HEK293T (cell line): ENCODE measurements at regions not wholly inside any gene's neighbourhood (a gene's known extent, or its start where the extent isn't known, plus 50 kb on each side); places are given as distances from the start of the nearest gene placed in this dataset.

Source experiments
- CTBP1 ChIP-seq: fragments of 450-650 bp; IDR thresholded peaks from 2 replicates; pipeline ENCODE4 v1.6.1; 2016; ENCODE audit warnings: borderline replicate concordance
- ELF4 ChIP-seq: fragments of 450-650 bp; IDR thresholded peaks from 2 replicates; pipeline ENCODE4 v1.6.1; 2017; ENCODE audit warnings: antibody characterized with exemption
- FOXA1 ChIP-seq: fragments of 450-650 bp; IDR thresholded peaks from 2 replicates; pipeline ENCODE4 v1.6.1; 2016; ENCODE audit warnings: mild to moderate bottlenecking
- FOXM1 ChIP-seq: fragments of 450-650 bp; IDR thresholded peaks from 2 replicates; pipeline ENCODE4 v1.6.1; 2017; ENCODE audit warnings: mild to moderate bottlenecking, borderline replicate concordance
- HDGF ChIP-seq: fragments of 450-650 bp; IDR thresholded peaks from 2 replicates; pipeline ENCODE4 v1.6.1; 2017; ENCODE audit warnings: antibody characterized with exemption, borderline replicate concordance
- L3MBTL2 ChIP-seq: fragments of 450-650 bp; conservative IDR thresholded peaks from 2 replicates; pipeline ENCODE4 v1.6.1; 2016; ENCODE audit warnings: mild to moderate bottlenecking
- LEF1 ChIP-seq: fragments of 450-650 bp; IDR thresholded peaks from 2 replicates; pipeline ENCODE4 v1.6.1; 2017; ENCODE audit warnings: mild to moderate bottlenecking, borderline replicate concordance
- SP1 ChIP-seq: fragments of 450-650 bp; IDR thresholded peaks from 2 replicates; pipeline ENCODE4 v1.6.1; 2017
- SUZ12 ChIP-seq: fragments of 450-650 bp; IDR thresholded peaks from 2 replicates; pipeline ENCODE4 v1.6.1; 2016; ENCODE audit warnings: mild to moderate bottlenecking
- TARDBP ChIP-seq: fragments of 450-650 bp; IDR thresholded peaks from 2 replicates; pipeline ENCODE4 v1.6.1; 2016
- ZNF384 ChIP-seq: fragments of 450-650 bp; IDR thresholded peaks from 2 replicates; pipeline ENCODE4 v1.6.1; 2016

GRCh38 chr11:83349296-83349695 is 63.1 kb upstream of the CCDC90B start:
- TF ChIP-seq SP1 (no peak), ELF4 (no peak), TARDBP (no peak), SUZ12 (no peak), FOXM1 (no peak), FOXA1 (no peak), L3MBTL2 (no peak), ZNF384 (no peak), HDGF (no peak), LEF1 (no peak), CTBP1 (no peak)
